Omental fat pad (tissue), 3 donors: ENCODE measurements at regions not wholly inside any gene's neighbourhood (a gene's known extent, or its start where the extent isn't known, plus 50 kb on each side); places are given as distances from the start of the nearest gene placed in this dataset.

Experiments used
- ATAC-seq: fragments of 150-250 bp; one replicate; pipeline ENCODE4 v1.9.1; 2016; ENCODE audit warnings: mild to moderate bottlenecking, moderate library complexity; ENCODE audit not compliant: low FRiP score
- DNase-seq: peaks from one replicate; pipeline ENCODE4 v3.0.0-alpha.2; 2019; ENCODE audit warnings: low spot score
- CTCF ChIP-seq, 3 donors: fragments of 450-650 bp; IDR thresholded peaks; one replicate each; pipeline ENCODE4 v1.5.1; 2016 to 2017; ENCODE audit warnings: antibody characterized with exemption in 3 of 3, mild to moderate bottlenecking in 3 of 3, moderate library complexity in 2 of 3

DNA sequence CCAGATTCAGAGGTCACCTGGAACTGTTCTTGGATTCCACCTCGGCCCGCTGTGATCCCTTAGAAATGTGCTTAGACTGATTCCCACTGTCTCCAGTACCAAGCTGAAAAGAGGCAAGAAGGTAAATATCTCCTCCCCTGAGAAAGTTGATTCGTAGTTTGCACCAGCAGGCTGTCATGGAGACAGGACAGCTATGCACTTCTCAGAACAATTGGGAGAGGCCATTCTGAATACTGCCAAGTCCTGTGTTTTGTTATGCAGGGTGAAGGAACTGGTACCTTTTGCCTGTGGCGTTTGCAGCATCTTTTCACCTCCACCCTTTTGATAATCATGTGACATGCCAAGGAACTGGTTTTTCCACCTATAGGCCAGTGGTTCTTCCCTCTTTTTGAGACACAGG, 58.2 kb upstream of the RNGTT start:
- ATAC-seq (no peak), DNase-seq (no peak)
- no peak for TF ChIP-seq CTCF (IDR thresholded peaks at IDR 0.05)

DNA sequence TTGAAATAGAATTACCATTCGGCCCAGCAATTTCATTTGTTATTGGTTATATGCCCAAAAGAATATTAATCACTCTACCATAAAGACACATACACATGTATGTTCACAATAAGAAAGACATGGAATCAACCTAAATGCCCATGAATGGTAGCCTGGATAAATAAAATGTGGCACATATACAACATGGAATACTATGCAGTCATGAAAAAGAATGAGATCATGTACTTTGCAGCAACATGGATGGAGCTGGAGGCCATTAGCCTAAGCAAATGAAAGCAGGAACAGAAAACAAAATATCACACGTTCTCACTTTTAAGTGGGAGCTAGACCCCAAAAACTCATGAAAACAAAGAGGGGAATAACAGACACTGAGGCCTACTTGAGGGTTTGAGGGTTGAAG, 52.6 kb upstream of the RNGTT start:
- ATAC-seq (no peak), DNase-seq (no peak)
- TF ChIP-seq CTCF (IDR thresholded peaks at IDR 0.05) = no peak

GRCh38 chr6:89013438-89013837, 50.0 kb upstream of the RNGTT start:
- ATAC-seq (no peak), DNase-seq (no peak)
- TF ChIP-seq CTCF (IDR thresholded peaks at IDR 0.05) = no peak
